ENCODE measurements at regions not wholly inside any gene's neighbourhood (a gene's known extent, or its start where the extent isn't known, plus 50 kb on each side); places are given as distances from the start of the nearest gene placed in this dataset.

GRCh38 chr1:22260860-22261432 is 118.0 kb upstream of the WNT4 start:
- TF ChIP-seq CTCF (IDR thresholded peaks at IDR 0.05; ENCODE audit: low read depth, low read length, poor library complexity, severe bottlenecking) (no peak), EZH2phosphoT487 (IDR thresholded peaks at IDR 0.05; ENCODE audit: borderline replicate concordance, low read length) (no peak)
